ENCODE measurements at regions not wholly inside any gene's neighbourhood (a gene's known extent, or its start where the extent isn't known, plus 50 kb on each side); places are given as distances from the start of the nearest gene placed in this dataset.
A peak's percentile ranks its signal among the peaks of the same experiment; 100 is the strongest.

- DNase-seq = no peak
Measured at GRCh38 chr2:193806088-193806774, 1611.5 kb upstream of the TMEFF2 start.

- DNase-seq = no peak
Measured at GRCh38 chr2:193796847-193797246, 1602.1 kb upstream of the TMEFF2 start.

- DNase-seq = no peak
Measured at GRCh38 chr2:193793914-193794313, 1599.2 kb upstream of the TMEFF2 start.

- DNase-seq = no peak
Measured at GRCh38 chr2:193783681-193784080, 1588.9 kb upstream of the TMEFF2 start.

GRCh38 chr2:193778293-193778692 lies 1583.6 kb upstream of the TMEFF2 start:
- no peak for DNase-seq

GRCh38 chr2:193776988-193777387 lies 1582.3 kb upstream of the TMEFF2 start:
- no peak for DNase-seq

- DNase-seq = no peak
Measured at GRCh38 chr2:193774166-193774565, 1579.4 kb upstream of the TMEFF2 start.

- no peak for DNase-seq
Measured at GRCh38 chr2:193751299-193751698, 1556.6 kb upstream of the TMEFF2 start.

- DNase-seq = no peak
Measured at GRCh38 chr2:193749485-193749884, 1554.8 kb upstream of the TMEFF2 start.

- DNase-seq = peak; percentile 86
Measured at GRCh38 chr2:193743089-193743488, 1548.4 kb upstream of the TMEFF2 start.

- peak; percentile 5 for DNase-seq
Measured at GRCh38 chr2:193738892-193739291, 1544.2 kb upstream of the TMEFF2 start.

- DNase-seq = no peak
Measured at GRCh38 chr2:193712912-193713311, 1518.2 kb upstream of the TMEFF2 start.

- DNase-seq = no peak
Measured at GRCh38 chr2:193703411-193703810, 1508.7 kb upstream of the TMEFF2 start.

- DNase-seq = no peak
Measured at GRCh38 chr2:193701484-193701883, 1506.8 kb upstream of the TMEFF2 start.

- DNase-seq = peak; percentile 55
Measured at GRCh38 chr2:193695367-193695766, 1500.6 kb upstream of the TMEFF2 start.

GRCh38 chr2:193693758-193694157 lies 1499.0 kb upstream of the TMEFF2 start:
- DNase-seq = peak; percentile 88

- DNase-seq = no peak
Measured at GRCh38 chr2:193690572-193690971, 1495.8 kb upstream of the TMEFF2 start.

- no peak for DNase-seq
Measured at GRCh38 chr2:193687195-193687594, 1492.5 kb upstream of the TMEFF2 start.

GRCh38 chr2:193679847-193680246 lies 1485.1 kb upstream of the TMEFF2 start:
- DNase-seq = no peak

GRCh38 chr2:193670478-193670877 lies 1475.7 kb upstream of the TMEFF2 start:
- no peak for DNase-seq

GRCh38 chr2:193668557-193669323 lies 1474.0 kb upstream of the TMEFF2 start:
- no peak for DNase-seq

- DNase-seq = no peak
Measured at GRCh38 chr2:193627927-193628272, 1433.2 kb upstream of the TMEFF2 start.

GRCh38 chr2:193627187-193627926 lies 1432.6 kb upstream of the TMEFF2 start:
- no peak for DNase-seq

- no peak for DNase-seq
Measured at GRCh38 chr2:193608451-193608850, 1413.7 kb upstream of the TMEFF2 start.

Data from NCI-H146 (cell line).